ENCODE measurements at regions not wholly inside any gene's neighbourhood (a gene's known extent, or its start where the extent isn't known, plus 50 kb on each side); places are given as distances from the start of the nearest gene placed in this dataset.

GRCh38 chr12:115413626-115414025 lies 729.7 kb upstream of the TBX3 start:
- no peaks in the 10 kb centered on the region for H3K9me3 ChIP-seq

DNA sequence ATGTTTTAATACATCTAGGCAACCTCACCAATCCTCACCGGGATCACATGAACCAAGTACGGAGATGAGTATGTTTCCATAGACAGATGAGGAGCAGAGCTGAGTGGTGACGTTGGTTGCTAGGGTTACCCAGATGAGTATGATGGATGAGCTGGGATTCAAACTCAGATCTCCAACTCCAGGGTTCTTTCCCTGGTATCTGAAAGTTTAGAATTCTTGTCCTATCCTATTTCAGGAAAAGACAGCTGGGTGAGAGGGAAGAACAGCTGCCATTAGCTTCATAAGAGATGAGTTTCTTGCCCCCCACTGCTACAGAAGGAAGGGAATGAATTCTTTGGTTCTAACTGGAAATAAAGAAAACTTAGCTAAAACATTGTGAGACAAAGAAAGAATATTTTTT lies 728.9 kb upstream of the TBX3 start:
- DNase-seq (ENCODE audit: low read depth in 1 of 2, low spot score in 1 of 2) (no peak), ATAC-seq (no peak), FAIRE-seq (no peak)
- Histone ChIP-seq H3K27ac (no peak overlapping the region), H3K4me3 (no peak overlapping the region), H3K4me1 (no peaks in the 10 kb centered on the region), H3K4me2 (no peak overlapping the region), H3K9me3 (no peaks in the 10 kb centered on the region)
- POLR2A ChIA-PET, result no interaction called here
- no peak for TF ChIP-seq PHF8 (IDR thresholded peaks at IDR 0.05; ENCODE audit: borderline replicate concordance, low read depth)
- no peak for TF ChIP-seq RCOR1 (IDR thresholded peaks at IDR 0.05; ENCODE audit: low read depth, low read length)
- no peak for TF ChIP-seq MAZ (IDR thresholded peaks at IDR 0.05; ENCODE audit: borderline replicate concordance, low read depth, low read length)
- 76% methylated on average over 3 of the region's 3 CpGs for WGBS (ENCODE audit: missing lambda C conversion rate)
- CTCF ChIA-PET, result no interaction called here

More at GRCh38 chr12:115413626-115414025, 729.7 kb upstream of the TBX3 start:
- no peak overlapping the region for H3K4me2 ChIP-seq
- WGBS (ENCODE audit: missing lambda C conversion rate), result 52% methylated on average over 3 of the region's 3 CpGs
- H3K27ac ChIP-seq, result no peak overlapping the region
- no peak for ATAC-seq
- H3K4me1 ChIP-seq, result no peaks in the 10 kb centered on the region
- ChIA-PET POLR2A (no interaction called here), CTCF (no interaction called here)
- DNase-seq (ENCODE audit: low read depth in 1 of 2, low spot score in 1 of 2), result no peak
- TF ChIP-seq TP53 (CRISPR knock-in tag; IDR thresholded peaks at IDR 0.05) (no peak), HMGXB4 (CRISPR knock-in tag; IDR thresholded peaks at IDR 0.05; ENCODE audit: borderline replicate concordance) (no peak), MAFK (IDR thresholded peaks at IDR 0.05; ENCODE audit: partially characterized antibody) (no peak), BCL3 (IDR thresholded peaks at IDR 0.05) (no peak), HEYL (CRISPR knock-in tag; IDR thresholded peaks at IDR 0.05) (no peak), CEBPB (IDR thresholded peaks at IDR 0.05) (no peak), FOXS1 (CRISPR knock-in tag; IDR thresholded peaks at IDR 0.05) (no peak), ZSCAN20 (CRISPR knock-in tag; IDR thresholded peaks at IDR 0.05) (no peak), ESRRA (IDR thresholded peaks at IDR 0.05; ENCODE audit: borderline replicate concordance, low read length) (no peak), SMC3 (IDR thresholded peaks at IDR 0.05) (no peak), EP300 (IDR thresholded peaks at IDR 0.05) (no peak), ZFP36 (IDR thresholded peaks at IDR 0.05; ENCODE audit: borderline replicate concordance, partially characterized antibody) (no peak), RCOR1 (IDR thresholded peaks at IDR 0.05; ENCODE audit: low read depth, low read length) (no peak), KDM1A (IDR thresholded peaks at IDR 0.05; ENCODE audit: low read depth) (no peak)
- TF ChIP-seq, protein P1, sequence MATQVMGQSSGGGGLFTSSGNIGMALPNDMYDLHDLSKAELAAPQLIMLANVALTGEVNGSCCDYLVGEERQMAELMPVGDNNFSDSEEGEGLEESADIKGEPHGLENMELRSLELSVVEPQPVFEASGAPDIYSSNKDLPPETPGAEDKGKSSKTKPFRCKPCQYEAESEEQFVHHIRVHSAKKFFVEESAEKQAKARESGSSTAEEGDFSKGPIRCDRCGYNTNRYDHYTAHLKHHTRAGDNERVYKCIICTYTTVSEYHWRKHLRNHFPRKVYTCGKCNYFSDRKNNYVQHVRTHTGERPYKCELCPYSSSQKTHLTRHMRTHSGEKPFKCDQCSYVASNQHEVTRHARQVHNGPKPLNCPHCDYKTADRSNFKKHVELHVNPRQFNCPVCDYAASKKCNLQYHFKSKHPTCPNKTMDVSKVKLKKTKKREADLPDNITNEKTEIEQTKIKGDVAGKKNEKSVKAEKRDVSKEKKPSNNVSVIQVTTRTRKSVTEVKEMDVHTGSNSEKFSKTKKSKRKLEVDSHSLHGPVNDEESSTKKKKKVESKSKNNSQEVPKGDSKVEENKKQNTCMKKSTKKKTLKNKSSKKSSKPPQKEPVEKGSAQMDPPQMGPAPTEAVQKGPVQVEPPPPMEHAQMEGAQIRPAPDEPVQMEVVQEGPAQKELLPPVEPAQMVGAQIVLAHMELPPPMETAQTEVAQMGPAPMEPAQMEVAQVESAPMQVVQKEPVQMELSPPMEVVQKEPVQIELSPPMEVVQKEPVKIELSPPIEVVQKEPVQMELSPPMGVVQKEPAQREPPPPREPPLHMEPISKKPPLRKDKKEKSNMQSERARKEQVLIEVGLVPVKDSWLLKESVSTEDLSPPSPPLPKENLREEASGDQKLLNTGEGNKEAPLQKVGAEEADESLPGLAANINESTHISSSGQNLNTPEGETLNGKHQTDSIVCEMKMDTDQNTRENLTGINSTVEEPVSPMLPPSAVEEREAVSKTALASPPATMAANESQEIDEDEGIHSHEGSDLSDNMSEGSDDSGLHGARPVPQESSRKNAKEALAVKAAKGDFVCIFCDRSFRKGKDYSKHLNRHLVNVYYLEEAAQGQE (IDR thresholded peaks at IDR 0.05), result no peak
- TF ChIP-seq, protein P2, sequence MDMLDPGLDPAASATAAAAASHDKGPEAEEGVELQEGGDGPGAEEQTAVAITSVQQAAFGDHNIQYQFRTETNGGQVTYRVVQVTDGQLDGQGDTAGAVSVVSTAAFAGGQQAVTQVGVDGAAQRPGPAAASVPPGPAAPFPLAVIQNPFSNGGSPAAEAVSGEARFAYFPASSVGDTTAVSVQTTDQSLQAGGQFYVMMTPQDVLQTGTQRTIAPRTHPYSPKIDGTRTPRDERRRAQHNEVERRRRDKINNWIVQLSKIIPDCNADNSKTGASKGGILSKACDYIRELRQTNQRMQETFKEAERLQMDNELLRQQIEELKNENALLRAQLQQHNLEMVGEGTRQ (IDR thresholded peaks at IDR 0.05), result no peak
- TF ChIP-seq, protein P3, sequence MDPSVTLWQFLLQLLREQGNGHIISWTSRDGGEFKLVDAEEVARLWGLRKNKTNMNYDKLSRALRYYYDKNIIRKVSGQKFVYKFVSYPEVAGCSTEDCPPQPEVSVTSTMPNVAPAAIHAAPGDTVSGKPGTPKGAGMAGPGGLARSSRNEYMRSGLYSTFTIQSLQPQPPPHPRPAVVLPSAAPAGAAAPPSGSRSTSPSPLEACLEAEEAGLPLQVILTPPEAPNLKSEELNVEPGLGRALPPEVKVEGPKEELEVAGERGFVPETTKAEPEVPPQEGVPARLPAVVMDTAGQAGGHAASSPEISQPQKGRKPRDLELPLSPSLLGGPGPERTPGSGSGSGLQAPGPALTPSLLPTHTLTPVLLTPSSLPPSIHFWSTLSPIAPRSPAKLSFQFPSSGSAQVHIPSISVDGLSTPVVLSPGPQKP (IDR thresholded peaks at IDR 0.05; ENCODE audit: low read depth, low read length), result no peak
- H3K4me3 ChIP-seq, result no peak overlapping the region
- no peak for FAIRE-seq

All from A549 (cell line).